HG03342 (cell line): ENCODE measurements at regions not wholly inside any gene's neighbourhood (a gene's known extent, or its start where the extent isn't known, plus 50 kb on each side); places are given as distances from the start of the nearest gene placed in this dataset.

ENCODE experiments used
- ATAC-seq: cut with Tn5 transposase; IDR thresholded peaks from one replicate; pipeline ENCODE4 v1.9.1; 2021; ENCODE audit warnings: mild to moderate bottlenecking, moderate library complexity; ENCODE audit not compliant: unreplicated experiment

GRCh38 chr16:49216593-49216992, 65.0 kb downstream of the CBLN1 start:
- no peak for ATAC-seq

GRCh38 chr16:49213594-49213993, 68.0 kb downstream of the CBLN1 start:
- no peak for ATAC-seq

GRCh38 chr16:49204191-49204590, 77.4 kb downstream of the CBLN1 start:
- ATAC-seq = no peak

- ATAC-seq = no peak
These were observed 78.3 kb downstream of the CBLN1 start for GRCh38 chr16:49203361-49203760.

GRCh38 chr16:49201118-49201517, 80.5 kb downstream of the CBLN1 start:
- no peak for ATAC-seq

GRCh38 chr16:49200223-49200820, 81.3 kb downstream of the CBLN1 start:
- no peak for ATAC-seq

- ATAC-seq = no peak
These were observed 86.4 kb downstream of the CBLN1 start for GRCh38 chr16:49195237-49195548.

GRCh38 chr16:49194537-49195236, 87.0 kb downstream of the CBLN1 start:
- no peak for ATAC-seq

- ATAC-seq = no peak
These were observed 88.0 kb downstream of the CBLN1 start for GRCh38 chr16:49193596-49193995.

- ATAC-seq = no peak
These were observed 92.4 kb downstream of the CBLN1 start for GRCh38 chr16:49189286-49189685.

GRCh38 chr16:49183911-49184310, 97.7 kb downstream of the CBLN1 start:
- ATAC-seq = no peak

GRCh38 chr16:49181791-49182518, 99.7 kb downstream of the CBLN1 start:
- ATAC-seq = no peak

GRCh38 chr16:49179714-49180330, 101.8 kb downstream of the CBLN1 start:
- no peak for ATAC-seq

GRCh38 chr16:49168126-49168525, 113.5 kb downstream of the CBLN1 start:
- no peak for ATAC-seq

GRCh38 chr16:49165025-49165424, 116.6 kb downstream of the CBLN1 start:
- ATAC-seq = no peak

GRCh38 chr16:49161191-49161590, 120.4 kb downstream of the CBLN1 start:
- ATAC-seq = no peak

- ATAC-seq = no peak
These were observed 123.5 kb downstream of the CBLN1 start for GRCh38 chr16:49158029-49158642.

GRCh38 chr16:49150341-49150740, 131.3 kb downstream of the CBLN1 start:
- no peak for ATAC-seq

GRCh38 chr16:49148410-49148809, 133.2 kb downstream of the CBLN1 start:
- no peak for ATAC-seq

- ATAC-seq = no peak
These were observed 141.0 kb downstream of the CBLN1 start for GRCh38 chr16:49140618-49141017.

GRCh38 chr16:49130397-49130796, 151.2 kb downstream of the CBLN1 start:
- no peak for ATAC-seq
